ENCODE measurements at regions not wholly inside any gene's neighbourhood (a gene's known extent, or its start where the extent isn't known, plus 50 kb on each side); places are given as distances from the start of the nearest gene placed in this dataset.
A peak's percentile ranks its signal among the peaks of the same experiment; 100 is the strongest.

GRCh38 chr15:69523010-69524001 is 70.7 kb downstream of the RPLP1 start:
- TF ChIP-seq CTCF (IDR thresholded peaks at IDR 0.05; ENCODE audit: borderline replicate concordance, insufficient read depth, low read depth, low read length) = peak; percentile 72
- H3K4me3 ChIP-seq (ENCODE audit: low read depth, low read length) = no peak overlapping the region

- TF ChIP-seq CTCF (IDR thresholded peaks at IDR 0.05; ENCODE audit: borderline replicate concordance, insufficient read depth, low read depth, low read length) = no peak
- no peak overlapping the region for H3K4me3 ChIP-seq (ENCODE audit: low read depth, low read length)
Observed at GRCh38 chr15:69524296-69524695, 71.7 kb downstream of the RPLP1 start.

GRCh38 chr15:69524814-69525213 is 72.2 kb downstream of the RPLP1 start:
- H3K4me3 ChIP-seq (ENCODE audit: low read depth, low read length) = no peak overlapping the region
- no peak for TF ChIP-seq CTCF (IDR thresholded peaks at IDR 0.05; ENCODE audit: borderline replicate concordance, insufficient read depth, low read depth, low read length)

GRCh38 chr15:69525543-69525942 is 72.9 kb downstream of the RPLP1 start:
- no peak for TF ChIP-seq CTCF (IDR thresholded peaks at IDR 0.05; ENCODE audit: borderline replicate concordance, insufficient read depth, low read depth, low read length)
- no peak overlapping the region for H3K4me3 ChIP-seq (ENCODE audit: low read depth, low read length)

- TF ChIP-seq CTCF (IDR thresholded peaks at IDR 0.05; ENCODE audit: borderline replicate concordance, insufficient read depth, low read depth, low read length) = no peak
- no peak overlapping the region for H3K4me3 ChIP-seq (ENCODE audit: low read depth, low read length)
Observed at GRCh38 chr15:69526081-69527061, 73.8 kb downstream of the RPLP1 start.

GRCh38 chr15:69529141-69529540 is 76.5 kb downstream of the RPLP1 start:
- no peak for TF ChIP-seq CTCF (IDR thresholded peaks at IDR 0.05; ENCODE audit: borderline replicate concordance, insufficient read depth, low read depth, low read length)
- no peak overlapping the region for H3K4me3 ChIP-seq (ENCODE audit: low read depth, low read length)
